Esophagus squamous epithelium (tissue), 5 donors: ENCODE measurements at regions not wholly inside any gene's neighbourhood (a gene's known extent, or its start where the extent isn't known, plus 50 kb on each side); places are given as distances from the start of the nearest gene placed in this dataset.
"Not testable (repeated sequence)": the region's sequence is repeated elsewhere in the genome, so short reads cannot be mapped to it uniquely, and the experiment has no call there.

Experiments
- DNase-seq: peaks from one replicate; lab custom pipeline; 2025; lab: John Stamatoyannopoulos, UW
- H3K27ac ChIP-seq, 4 donors: fragments of 200-600 bp; sonication (generic); one replicate each; pipeline ENCODE4 v1.5.1; 2016 to 2019; ENCODE audit warnings: mild to moderate bottlenecking in 1 of 4
- H3K27me3 ChIP-seq, 4 donors: fragments of 200-600 bp; sonication (generic); 1 replicate in 3 of 4; 2 replicates in 1 of 4; pipeline versions ENCODE4 v1.5.1 to v1.6.0; 2017 to 2021; ENCODE audit warnings: antibody characterized with exemption in 1 of 4
- H3K36me3 ChIP-seq, 3 donors: fragments of 200-600 bp; sonication (generic); one replicate each; pipeline ENCODE4 v1.5.1; 2016 to 2019
- H3K4me1 ChIP-seq, 3 donors: fragments of 200-600 bp; sonication (generic); one replicate each; pipeline ENCODE4 v1.5.1; 2017 to 2019
- H3K4me3 ChIP-seq, 4 donors: fragments of 200-600 bp; sonication (generic); 1 replicate in 3 of 4; 2 replicates in 1 of 4; pipeline ENCODE4 v1.5.1; 2016 to 2019; ENCODE audit warnings: mild to moderate bottlenecking in 2 of 4, moderate library complexity in 1 of 4
- H3K9me3 ChIP-seq, 3 donors: fragments of 200-600 bp; sonication (generic); one replicate each; pipeline ENCODE4 v1.5.1; 2016 to 2019
- CTCF ChIP-seq, 6 experiments: fragments of 450-650 bp in 4 of 6; fragments of 200-600 bp in 2 of 6; sonication (generic) in 2 of 6; IDR thresholded peaks; one replicate each; pipeline ENCODE4 v1.5.1; 2016 to 2019; ENCODE audit warnings: antibody characterized with exemption in 6 of 6, mild to moderate bottlenecking in 4 of 6, moderate library complexity in 4 of 6
- POLR2A ChIP-seq, 4 donors: fragments of 450-650 bp; IDR thresholded peaks; one replicate each; pipeline ENCODE4 v1.6.1; 2017; ENCODE audit warnings: antibody characterized with exemption in 4 of 4, mild to moderate bottlenecking in 4 of 4, moderate library complexity in 3 of 4
- WGBS, 2 donors: methylation state at CpG; one replicate each; pipeline ENCODE4 v1.1.5; 2018; 5-methylcytosine and 5-hydroxymethylcytosine counted together
- intact Hi-C: fragments of 100-400 bp; cut with DNase I; formaldehyde crosslinking; loops from one replicate; pipeline ENCODE4 v1.15.0; 2022
- donor health status: DM: yes; HTN: yes; CAD: no.

- no peaks in the 10 kb centered on the region for H3K9me3 ChIP-seq
- intact Hi-C loops = no loop called here
- no peak overlapping the region for H3K4me3 ChIP-seq
- 32 to 39% methylated on average over 2 of the region's 2 CpGs for WGBS, 2 donors
- H3K27me3 ChIP-seq = no peaks in the 10 kb centered on the region
- no peaks in the 10 kb centered on the region for H3K36me3 ChIP-seq
- H3K4me1 ChIP-seq = no peaks in the 10 kb centered on the region
- no peak for DNase-seq
- TF ChIP-seq CTCF (IDR thresholded peaks at IDR 0.05) (no peak), POLR2A (IDR thresholded peaks at IDR 0.05) (no peak)
- no peak overlapping the region for H3K27ac ChIP-seq
Observed at GRCh38 chr15:26043018-26043417, 179.9 kb upstream of the ATP10A start.

- Histone ChIP-seq H3K36me3 (no peaks in the 10 kb centered on the region), H3K9me3 (no peaks in the 10 kb centered on the region), H3K4me3 (no peak overlapping the region), H3K27ac (no peak overlapping the region), H3K4me1 (no peaks in the 10 kb centered on the region), H3K27me3 (no peaks in the 10 kb centered on the region)
- 66 to 73% methylated on average over 5 to 6 of the region's 6 CpGs for WGBS, 2 donors
- intact Hi-C loops = no loop called here
- no peak for DNase-seq
- TF ChIP-seq CTCF (IDR thresholded peaks at IDR 0.05) (no peak), POLR2A (IDR thresholded peaks at IDR 0.05) (no peak)
Observed at GRCh38 chr15:26038693-26039092, 175.6 kb upstream of the ATP10A start.

GRCh38 chr15:26037369-26037768, 174.2 kb upstream of the ATP10A start:
- TF ChIP-seq POLR2A (IDR thresholded peaks at IDR 0.05) (no peak), CTCF (IDR thresholded peaks at IDR 0.05) (no peak)
- no peak for DNase-seq
- WGBS, 2 donors = 35 to 69% methylated on average over 1 of the region's 1 CpG

GRCh38 chr15:26033493-26033892, 170.4 kb upstream of the ATP10A start:
- no peaks in the 10 kb centered on the region for H3K36me3 ChIP-seq
- H3K9me3 ChIP-seq = no peaks in the 10 kb centered on the region
- TF ChIP-seq POLR2A (IDR thresholded peaks at IDR 0.05) (no peak), CTCF (IDR thresholded peaks at IDR 0.05) (no peak)
- H3K27ac ChIP-seq = no peak overlapping the region
- intact Hi-C loops = no loop called here
- no peak for DNase-seq
- H3K27me3 ChIP-seq = peaks cover 0 to 5% (median 0%) of the 10 kb centered on the region in 4 donors
- WGBS, 2 donors = 63% methylated on average over 2 of the region's 2 CpGs
- H3K4me1 ChIP-seq = no peaks in the 10 kb centered on the region
- H3K4me3 ChIP-seq = no peak overlapping the region

More at GRCh38 chr15:26037369-26037768, 174.2 kb upstream of the ATP10A start:
- H3K4me1 ChIP-seq = no peaks in the 10 kb centered on the region
- peaks cover 0 to 5% (median 0%) of the 10 kb centered on the region in 4 donors for H3K27me3 ChIP-seq
- H3K27ac ChIP-seq = no peak overlapping the region
- no peaks in the 10 kb centered on the region for H3K9me3 ChIP-seq
- H3K36me3 ChIP-seq = no peaks in the 10 kb centered on the region
- H3K4me3 ChIP-seq = no peak overlapping the region
- intact Hi-C loops = no loop called here

GRCh38 chr15:26032162-26032846, 169.2 kb upstream of the ATP10A start:
- Histone ChIP-seq H3K27ac (no peak overlapping the region), H3K4me1 (no peaks in the 10 kb centered on the region), H3K4me3 (no peak overlapping the region), H3K27me3 (peaks cover 0 to 5% (median 0%) of the 10 kb centered on the region in 4 donors), H3K36me3 (no peaks in the 10 kb centered on the region), H3K9me3 (no peaks in the 10 kb centered on the region)
- no peak for DNase-seq
- TF ChIP-seq CTCF (IDR thresholded peaks at IDR 0.05) (no peak), POLR2A (IDR thresholded peaks at IDR 0.05) (no peak)
- intact Hi-C loops = no loop called here
- 57 to 77% methylated on average over 9 of the region's 9 CpGs for WGBS, 2 donors

- 84 to 87% methylated on average over 5 to 7 of the region's 7 CpGs for WGBS, 2 donors
- H3K4me3 ChIP-seq, H3K9me3 ChIP-seq, intact Hi-C loops, H3K36me3 ChIP-seq, H3K27ac ChIP-seq, DNase-seq, H3K27me3 ChIP-seq, H3K4me1 ChIP-seq: not testable (repeated sequence)
Observed at GRCh38 chr15:26029586-26029985, 166.5 kb upstream of the ATP10A start.
